ENCODE measurements at regions not wholly inside any gene's neighbourhood (a gene's known extent, or its start where the extent isn't known, plus 50 kb on each side); places are given as distances from the start of the nearest gene placed in this dataset.

GRCh38 chr10:3475367-3475766, 302.8 kb upstream of the PITRM1 start:
- no peak for TF ChIP-seq CTCF (IDR thresholded peaks at IDR 0.05; ENCODE audit: insufficient read depth, low read depth, low read length)
- DNase-seq (ENCODE audit: low read depth) = no peak
- no peak overlapping the region for H3K4me3 ChIP-seq (ENCODE audit: low read depth, low read length)

- H3K4me3 ChIP-seq (ENCODE audit: low read depth, low read length) = no peak overlapping the region
- no peak for DNase-seq (ENCODE audit: low read depth)
- TF ChIP-seq CTCF (IDR thresholded peaks at IDR 0.05; ENCODE audit: insufficient read depth, low read depth, low read length) = no peak
Measured at GRCh38 chr10:3474266-3474665, 301.7 kb upstream of the PITRM1 start.

GRCh38 chr10:3473271-3473670, 300.7 kb upstream of the PITRM1 start:
- TF ChIP-seq CTCF (IDR thresholded peaks at IDR 0.05; ENCODE audit: insufficient read depth, low read depth, low read length) = no peak
- H3K4me3 ChIP-seq (ENCODE audit: low read depth, low read length) = no peak overlapping the region
- DNase-seq (ENCODE audit: low read depth) = no peak

- TF ChIP-seq CTCF (IDR thresholded peaks at IDR 0.05; ENCODE audit: insufficient read depth, low read depth, low read length) = no peak
- peak; percentile 90 for DNase-seq (ENCODE audit: low read depth)
- H3K4me3 ChIP-seq (ENCODE audit: low read depth, low read length) = peak overlapping the region; percentile 9
Measured at GRCh38 chr10:3472287-3473051, 299.9 kb upstream of the PITRM1 start.

GRCh38 chr10:3471927-3472286, 299.3 kb upstream of the PITRM1 start:
- DNase-seq (ENCODE audit: low read depth) = no peak
- H3K4me3 ChIP-seq (ENCODE audit: low read depth, low read length) = no peak overlapping the region
- TF ChIP-seq CTCF (IDR thresholded peaks at IDR 0.05; ENCODE audit: insufficient read depth, low read depth, low read length) = no peak

GRCh38 chr10:3471472-3471871, 298.9 kb upstream of the PITRM1 start:
- DNase-seq (ENCODE audit: low read depth) = no peak
- H3K4me3 ChIP-seq (ENCODE audit: low read depth, low read length) = no peak overlapping the region
- no peak for TF ChIP-seq CTCF (IDR thresholded peaks at IDR 0.05; ENCODE audit: insufficient read depth, low read depth, low read length)

GRCh38 chr10:3470191-3470590, 297.6 kb upstream of the PITRM1 start:
- no peak for DNase-seq (ENCODE audit: low read depth)
- TF ChIP-seq CTCF (IDR thresholded peaks at IDR 0.05; ENCODE audit: insufficient read depth, low read depth, low read length) = no peak
- no peak overlapping the region for H3K4me3 ChIP-seq (ENCODE audit: low read depth, low read length)

Data from fibroblast of villous mesenchyme (primary cell).